K562 (cell line): ENCODE measurements at regions not wholly inside any gene's neighbourhood (a gene's known extent, or its start where the extent isn't known, plus 50 kb on each side); places are given as distances from the start of the nearest gene placed in this dataset.

Source experiments
- BDP1 ChIP-seq: IDR thresholded peaks from 3 replicates; pipeline ENCODE4 v1.6.1; 2011; ENCODE audit not compliant: insufficient read length, insufficient read depth
- DPF2 ChIP-seq: fragments of 450-650 bp; IDR thresholded peaks from 2 replicates; pipeline ENCODE4 v1.6.1; 2016
- ETS2 ChIP-seq: IDR thresholded peaks from 2 replicates; pipeline ENCODE4 v1.6.1; 2016; ENCODE audit warnings: borderline replicate concordance, missing genetic modification characterization, mild to moderate bottlenecking, moderate library complexity, missing compliant biosample characterization; ENCODE audit not compliant: poor library complexity, severe bottlenecking
- MCM5 ChIP-seq: fragments of 450-650 bp; IDR thresholded peaks from 2 replicates; pipeline ENCODE4 v1.6.1; 2016; ENCODE audit warnings: low read depth
- ZNF197 ChIP-seq: fragments of 200-800 bp; sonication (Bioruptor generic); IDR thresholded peaks from 2 replicates; pipeline ENCODE4 v1.6.1; 2016; ENCODE audit warnings: low read depth, missing genetic modification characterization, missing compliant biosample characterization
- TF ChIP-seq, protein P1 (sequence below): sonication (generic); formaldehyde crosslinking; IDR thresholded peaks from 2 replicates; pipeline ENCODE4 v1.8.0; 2022; ENCODE audit warnings: mild to moderate bottlenecking, missing genetic modification reagents, borderline replicate concordance
- TF ChIP-seq, protein P2 (sequence below), 2 experiments: fragments of 450-650 bp; conservative IDR thresholded peaks; 2 replicates each; pipeline ENCODE4 v1.6.1; 2017; ENCODE audit warnings: mild to moderate bottlenecking in 2 of 2, moderate library complexity in 2 of 2

DNA sequence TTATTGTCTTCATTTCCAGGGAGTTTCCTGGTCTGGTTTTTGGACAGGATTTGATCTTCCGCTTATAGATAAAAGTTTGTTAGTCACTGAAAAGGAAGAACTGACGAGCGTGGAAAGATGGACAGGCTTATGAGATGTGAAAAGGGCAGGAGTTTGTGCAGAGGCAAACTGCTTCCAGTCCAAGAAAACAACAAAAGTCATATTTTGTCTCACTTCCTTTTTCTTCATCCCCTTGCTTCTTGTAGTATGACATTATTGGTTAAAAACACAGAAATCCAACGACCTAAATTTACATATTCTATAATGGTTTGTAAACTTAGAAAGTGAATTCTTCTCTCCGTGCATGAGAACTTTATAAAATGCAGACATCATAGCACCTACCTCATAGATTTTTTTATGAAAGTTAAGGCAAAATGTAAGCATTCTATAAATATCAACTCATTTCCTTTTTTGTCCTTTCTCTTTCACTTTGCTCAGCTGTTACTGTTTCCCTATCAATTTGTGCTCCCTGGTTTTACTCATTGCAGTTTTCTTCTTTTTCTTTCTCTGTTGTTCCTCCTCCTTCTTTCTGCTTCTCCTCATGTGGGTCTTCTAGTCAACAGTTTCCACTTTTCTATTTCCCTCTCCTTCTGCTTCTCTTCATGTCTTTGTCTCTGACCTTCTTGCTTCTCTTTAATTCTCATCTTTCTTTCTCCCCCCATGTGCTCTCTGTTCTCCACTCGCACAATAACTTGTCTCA lies 370.2 kb downstream of the ARL4A start (continued):
- TF ChIP-seq, protein P1, sequence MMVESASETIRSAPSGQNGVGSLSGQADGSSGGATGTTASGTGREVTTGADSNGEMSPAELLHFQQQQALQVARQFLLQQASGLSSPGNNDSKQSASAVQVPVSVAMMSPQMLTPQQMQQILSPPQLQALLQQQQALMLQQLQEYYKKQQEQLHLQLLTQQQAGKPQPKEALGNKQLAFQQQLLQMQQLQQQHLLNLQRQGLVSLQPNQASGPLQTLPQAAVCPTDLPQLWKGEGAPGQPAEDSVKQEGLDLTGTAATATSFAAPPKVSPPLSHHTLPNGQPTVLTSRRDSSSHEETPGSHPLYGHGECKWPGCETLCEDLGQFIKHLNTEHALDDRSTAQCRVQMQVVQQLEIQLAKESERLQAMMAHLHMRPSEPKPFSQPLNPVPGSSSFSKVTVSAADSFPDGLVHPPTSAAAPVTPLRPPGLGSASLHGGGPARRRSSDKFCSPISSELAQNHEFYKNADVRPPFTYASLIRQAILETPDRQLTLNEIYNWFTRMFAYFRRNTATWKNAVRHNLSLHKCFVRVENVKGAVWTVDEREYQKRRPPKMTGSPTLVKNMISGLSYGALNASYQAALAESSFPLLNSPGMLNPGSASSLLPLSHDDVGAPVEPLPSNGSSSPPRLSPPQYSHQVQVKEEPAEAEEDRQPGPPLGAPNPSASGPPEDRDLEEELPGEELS (CRISPR knock-in tag): no peak
- TF ChIP-seq MCM5 (no peak), ZNF197 (no peak), BDP1 (no peak), DPF2 (0 out of 2 replicates have a peak, but pooled peaks have one; percentile 8), ETS2 (tag) (no peak)
- TF ChIP-seq, protein P2, sequence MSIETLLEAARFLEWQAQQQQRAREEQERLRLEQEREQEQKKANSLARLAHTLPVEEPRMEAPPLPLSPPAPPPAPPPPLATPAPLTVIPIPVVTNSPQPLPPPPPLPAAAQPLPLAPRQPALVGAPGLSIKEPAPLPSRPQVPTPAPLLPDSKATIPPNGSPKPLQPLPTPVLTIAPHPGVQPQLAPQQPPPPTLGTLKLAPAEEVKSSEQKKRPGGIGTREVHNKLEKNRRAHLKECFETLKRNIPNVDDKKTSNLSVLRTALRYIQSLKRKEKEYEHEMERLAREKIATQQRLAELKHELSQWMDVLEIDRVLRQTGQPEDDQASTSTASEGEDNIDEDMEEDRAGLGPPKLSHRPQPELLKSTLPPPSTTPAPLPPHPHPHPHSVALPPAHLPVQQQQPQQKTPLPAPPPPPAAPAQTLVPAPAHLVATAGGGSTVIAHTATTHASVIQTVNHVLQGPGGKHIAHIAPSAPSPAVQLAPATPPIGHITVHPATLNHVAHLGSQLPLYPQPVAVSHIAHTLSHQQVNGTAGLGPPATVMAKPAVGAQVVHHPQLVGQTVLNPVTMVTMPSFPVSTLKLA (conservative IDR thresholded peaks at IDR 0.05): no peak
- TF ChIP-seq, all 486 proteins: peak for 13
